Glomerular visceral epithelial cell (primary cell): ENCODE measurements at regions not wholly inside any gene's neighbourhood (a gene's known extent, or its start where the extent isn't known, plus 50 kb on each side); places are given as distances from the start of the nearest gene placed in this dataset.
"Not testable (repeated sequence)": the region's sequence is repeated elsewhere in the genome, so short reads cannot be mapped to it uniquely, and the experiment has no call there.

Source experiments
- DNase-seq: peaks from one replicate; pipeline ENCODE4 v3.0.0-alpha.2; 2016; ENCODE audit errors: extremely low spot score

DNA sequence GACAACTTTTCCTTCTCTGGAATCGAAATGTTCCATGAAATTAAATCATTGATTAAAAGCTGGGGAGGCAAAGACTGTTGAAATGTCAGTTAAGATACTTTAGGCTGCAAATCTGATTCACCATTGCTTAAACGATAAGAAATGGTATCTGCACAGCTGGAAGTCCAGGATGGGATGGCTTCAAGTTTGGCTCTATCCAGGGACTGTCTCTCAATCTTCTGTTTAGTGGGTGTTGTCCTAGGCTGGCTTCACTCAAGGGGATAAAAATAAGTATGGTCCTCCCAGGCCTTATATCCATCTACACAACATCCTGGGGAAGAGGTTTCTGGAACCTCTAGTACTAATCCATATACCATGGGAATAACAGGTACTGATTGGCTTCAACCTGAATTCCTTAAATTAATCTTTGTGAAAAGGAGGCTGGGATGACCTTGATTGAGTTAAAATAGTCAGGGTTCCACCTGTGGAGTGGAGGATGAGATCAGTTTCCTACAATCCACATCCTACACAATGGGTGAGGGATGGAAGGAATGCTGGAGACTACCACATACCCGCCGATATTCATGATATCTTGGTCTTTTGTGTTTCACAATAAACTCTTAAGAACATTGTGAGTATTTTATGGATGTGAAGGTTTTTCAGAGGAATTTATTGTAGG is 156.0 kb upstream of the L3MBTL4 start:
- no peak for DNase-seq

DNA sequence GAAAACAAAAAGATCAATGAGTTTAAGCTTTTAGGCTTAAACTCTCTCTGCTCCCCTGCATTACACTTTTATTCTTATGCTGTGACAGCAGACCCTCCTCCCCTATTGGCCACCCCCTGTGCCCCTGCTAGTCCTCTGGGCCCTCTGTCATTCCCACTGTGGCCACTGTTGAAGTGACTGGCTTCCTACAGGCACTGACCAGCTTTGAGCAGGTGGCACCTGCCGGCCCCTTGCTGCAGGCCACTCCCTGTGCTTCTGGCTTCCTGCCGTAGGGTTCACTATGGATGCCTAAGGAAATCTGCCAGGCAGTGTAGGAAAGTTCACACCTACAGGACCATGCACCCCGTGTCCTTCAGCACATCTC is 156.5 kb upstream of the L3MBTL4 start:
- DNase-seq: no peak

DNA sequence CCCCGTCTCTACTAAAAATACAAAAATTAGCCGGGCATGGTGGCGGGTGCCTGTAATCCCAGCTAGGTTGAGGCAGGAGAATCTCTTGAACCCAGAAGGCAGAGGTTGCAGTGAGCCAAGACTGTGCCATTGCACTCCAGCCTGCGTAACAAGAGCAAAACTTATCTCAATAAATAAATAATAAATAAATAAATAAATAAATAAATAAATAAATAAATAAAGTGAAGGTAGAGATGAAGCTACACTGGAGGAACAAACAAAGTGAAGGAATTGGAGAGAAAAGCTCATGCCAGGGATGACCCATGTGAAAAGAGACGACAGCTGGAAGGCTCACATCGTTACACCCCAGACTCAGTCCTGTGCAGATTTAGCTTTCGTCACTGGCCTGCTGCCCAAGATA is 157.3 kb upstream of the ARHGAP28 start:
- DNase-seq: not testable (repeated sequence)

DNA sequence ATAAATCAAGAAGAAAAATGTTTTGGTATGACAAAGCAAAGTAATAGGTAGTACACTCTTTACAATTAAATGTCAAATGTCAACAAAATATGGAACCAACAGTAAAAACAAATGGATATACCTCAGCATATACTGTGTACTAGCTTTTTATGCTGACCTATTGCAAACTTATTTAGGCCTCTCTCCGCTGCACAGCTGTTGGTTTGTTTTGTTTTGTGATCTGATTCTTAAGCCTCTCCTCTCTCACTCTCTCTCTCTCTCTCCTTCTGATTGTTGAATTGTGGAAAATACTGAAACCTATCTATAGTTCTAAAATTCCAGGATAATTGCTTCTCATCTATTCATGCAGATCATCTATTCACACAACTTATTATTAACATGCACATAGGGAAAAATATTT is 154.9 kb upstream of the ARHGAP28 start:
- DNase-seq: no peak

DNA sequence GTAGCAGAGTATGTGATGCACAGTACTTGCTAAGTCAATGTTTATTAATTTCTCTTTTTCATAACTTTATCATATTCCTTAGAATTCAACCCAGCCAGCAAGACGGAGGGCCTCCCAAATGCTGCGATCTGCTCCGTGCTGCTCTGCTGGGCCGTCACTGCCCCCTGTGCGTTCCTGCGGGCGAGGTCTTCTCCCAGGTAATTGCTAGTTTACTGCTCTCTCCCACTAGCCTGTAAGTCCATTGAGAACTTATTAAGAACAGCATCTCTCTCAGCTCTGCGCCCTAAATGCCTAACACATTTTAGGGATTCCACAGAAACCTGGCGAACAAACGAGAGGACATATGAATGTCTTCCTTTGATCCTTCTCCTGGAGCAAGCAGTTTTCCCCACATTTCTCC is 153.6 kb upstream of the ARHGAP28 start:
- no peak for DNase-seq

DNA sequence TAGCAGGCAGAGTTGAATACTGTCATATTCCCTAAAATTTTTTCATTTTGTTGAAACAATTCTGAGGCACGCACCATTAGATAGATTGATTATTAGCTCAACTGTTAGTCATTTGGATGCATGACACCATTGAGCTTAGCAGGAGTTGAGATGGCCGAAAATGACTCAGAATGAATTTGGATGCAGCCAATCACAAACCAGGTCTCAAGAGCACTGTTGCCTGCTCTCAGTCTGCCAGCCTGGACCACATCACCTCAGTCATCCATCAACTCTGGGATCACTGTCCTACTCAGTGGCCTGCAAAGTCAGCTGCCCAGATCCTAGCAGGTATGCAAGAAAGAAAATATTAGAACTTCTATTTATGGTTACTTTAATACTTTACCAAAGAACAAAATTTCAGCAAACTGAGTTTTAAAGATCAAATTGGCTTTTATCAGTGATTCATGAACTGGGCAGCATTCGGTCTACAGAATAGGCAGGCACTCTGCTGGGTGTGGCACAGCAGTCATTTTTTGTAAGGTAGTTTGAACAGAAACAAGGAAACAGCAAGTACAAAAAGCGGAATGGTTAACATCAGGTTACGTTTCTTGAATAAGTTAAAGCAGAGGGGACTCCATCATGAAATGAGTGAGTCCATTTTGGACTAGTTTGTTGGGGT is 152.7 kb upstream of the ARHGAP28 start:
- DNase-seq: peak; percentile 1

DNA sequence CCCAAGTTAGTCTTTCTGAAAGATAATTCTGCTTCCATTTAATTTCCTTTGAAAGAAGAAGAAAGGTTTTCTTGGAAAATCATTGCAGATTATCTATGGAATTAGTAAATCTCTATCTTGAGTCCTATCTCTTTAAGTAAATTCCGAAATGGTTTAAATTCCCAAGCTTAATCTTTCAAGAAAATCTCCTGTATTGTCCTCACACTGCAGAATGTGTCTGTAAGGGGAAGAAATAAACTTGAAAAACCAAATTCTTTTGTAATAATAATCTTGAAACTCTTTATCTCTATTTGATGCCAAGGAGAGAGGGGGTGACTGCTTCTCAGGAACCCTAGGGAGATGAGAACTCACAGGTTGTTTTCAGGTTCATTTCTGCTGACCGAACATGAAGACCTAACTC is 150.8 kb upstream of the ARHGAP28 start:
- no peak for DNase-seq

DNA sequence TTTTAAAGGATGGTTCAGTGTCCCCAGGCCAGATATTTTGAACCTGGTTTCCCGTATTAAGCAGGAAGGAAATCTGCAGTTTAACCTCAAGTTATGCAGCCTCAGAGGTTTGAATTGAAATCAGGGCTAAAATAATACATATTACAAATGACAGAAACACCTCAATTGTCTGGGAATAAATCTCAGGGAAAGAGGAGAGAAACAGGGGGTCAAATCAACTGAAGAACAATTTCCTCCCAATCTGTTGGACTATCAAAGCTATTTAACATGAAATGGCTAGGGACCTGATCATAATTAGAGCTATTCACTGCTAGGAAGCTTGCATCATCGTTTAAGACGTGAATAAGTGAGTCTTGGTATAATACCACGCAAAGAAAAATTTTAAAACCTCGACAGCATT is 150.0 kb upstream of the ARHGAP28 start:
- no peak for DNase-seq

DNA sequence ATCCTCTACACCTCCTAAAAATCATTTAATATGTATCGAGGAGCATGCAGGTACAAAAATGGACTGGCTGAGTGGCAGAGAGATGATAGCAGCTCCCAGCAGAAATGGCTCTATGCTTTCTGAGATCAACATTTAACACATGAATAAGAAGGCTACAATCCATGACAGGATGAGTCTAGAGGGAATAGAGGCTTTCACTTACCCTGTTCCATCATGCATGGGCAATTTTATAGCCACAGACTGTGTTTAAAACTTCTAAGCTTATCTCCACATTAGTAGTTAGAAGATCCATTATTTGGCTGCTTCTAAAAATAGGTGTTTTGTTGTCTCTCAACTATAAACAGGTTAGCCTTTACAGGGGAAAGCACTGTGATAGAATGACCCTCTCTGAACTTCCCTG is 149.1 kb upstream of the ARHGAP28 start:
- no peak for DNase-seq

DNA sequence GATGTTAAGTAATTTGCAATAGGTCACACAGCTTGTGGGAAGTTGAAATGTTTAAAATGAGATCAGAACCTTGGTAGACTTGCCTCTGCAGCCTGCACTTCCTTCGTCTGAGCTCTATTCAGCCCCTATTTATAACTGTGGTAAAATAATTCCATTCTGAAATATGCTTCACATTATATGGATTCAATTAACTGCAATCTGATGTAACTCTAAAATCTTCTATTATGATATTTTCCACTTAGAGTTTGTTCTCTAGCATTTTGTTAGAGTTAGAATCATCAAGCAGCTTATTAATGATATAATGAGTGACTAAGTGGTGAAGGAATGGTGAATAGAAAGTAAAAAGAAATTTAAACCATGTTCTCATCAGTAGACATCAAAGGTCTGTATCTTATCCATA is 139.6 kb upstream of the ARHGAP28 start:
- no peak for DNase-seq

DNA sequence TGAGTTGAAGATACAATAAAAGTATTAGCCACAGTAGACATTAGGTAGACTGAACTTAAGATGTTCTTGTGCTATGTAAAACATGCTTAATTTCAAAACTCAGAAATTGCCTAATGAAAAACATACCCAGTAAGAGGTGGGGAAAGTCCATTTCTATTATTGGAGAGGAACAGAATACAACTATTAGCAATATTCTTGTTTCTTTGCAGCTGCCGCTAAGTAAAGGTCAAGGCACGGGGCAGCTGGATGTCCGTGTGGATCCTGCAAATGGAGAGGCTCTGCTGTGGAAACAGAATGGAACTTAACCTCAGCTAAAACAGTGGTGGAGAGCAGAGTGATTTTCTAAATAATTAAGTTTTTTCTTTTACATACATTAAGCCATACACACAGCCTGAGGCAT is 139.2 kb upstream of the ARHGAP28 start:
- DNase-seq: no peak

DNA sequence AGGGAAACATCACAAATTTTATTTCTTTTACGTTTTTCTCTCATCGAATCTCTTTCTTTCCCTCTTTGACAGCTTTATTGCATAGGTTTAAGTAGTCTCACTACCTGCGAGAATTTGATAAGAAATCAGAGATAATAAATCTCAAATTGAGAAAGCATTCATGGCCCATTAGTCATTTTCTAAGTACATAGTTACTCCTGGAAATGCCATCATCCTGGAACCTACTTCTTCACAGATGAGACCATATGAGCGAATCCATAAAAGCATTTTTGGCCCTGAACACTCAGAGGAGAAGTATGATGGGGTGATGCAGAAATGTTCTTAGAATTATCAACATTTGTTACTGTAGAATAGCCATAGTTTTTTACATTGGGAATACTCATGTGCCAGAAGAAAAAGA is 138.0 kb upstream of the ARHGAP28 start:
- no peak for DNase-seq

DNA sequence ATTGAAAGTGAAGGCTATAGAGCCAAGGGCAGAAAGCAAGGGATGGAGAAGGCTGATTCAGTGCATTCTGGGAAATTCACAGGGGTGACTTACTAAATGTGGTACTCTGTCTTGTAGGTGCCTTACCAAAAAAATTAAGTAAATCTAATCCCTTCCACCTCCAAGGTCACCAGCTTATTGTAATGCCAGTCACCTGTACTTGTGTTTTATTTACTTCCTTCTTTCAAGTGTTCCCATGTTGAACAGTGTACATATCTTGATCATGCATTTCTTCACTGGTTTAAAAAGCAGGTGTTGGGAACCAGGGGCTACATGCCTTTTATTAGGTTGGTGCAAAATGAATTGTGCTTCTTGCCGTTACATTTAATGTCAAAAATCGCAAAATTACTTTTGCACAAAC is 137.0 kb upstream of the ARHGAP28 start:
- no peak for DNase-seq

DNA sequence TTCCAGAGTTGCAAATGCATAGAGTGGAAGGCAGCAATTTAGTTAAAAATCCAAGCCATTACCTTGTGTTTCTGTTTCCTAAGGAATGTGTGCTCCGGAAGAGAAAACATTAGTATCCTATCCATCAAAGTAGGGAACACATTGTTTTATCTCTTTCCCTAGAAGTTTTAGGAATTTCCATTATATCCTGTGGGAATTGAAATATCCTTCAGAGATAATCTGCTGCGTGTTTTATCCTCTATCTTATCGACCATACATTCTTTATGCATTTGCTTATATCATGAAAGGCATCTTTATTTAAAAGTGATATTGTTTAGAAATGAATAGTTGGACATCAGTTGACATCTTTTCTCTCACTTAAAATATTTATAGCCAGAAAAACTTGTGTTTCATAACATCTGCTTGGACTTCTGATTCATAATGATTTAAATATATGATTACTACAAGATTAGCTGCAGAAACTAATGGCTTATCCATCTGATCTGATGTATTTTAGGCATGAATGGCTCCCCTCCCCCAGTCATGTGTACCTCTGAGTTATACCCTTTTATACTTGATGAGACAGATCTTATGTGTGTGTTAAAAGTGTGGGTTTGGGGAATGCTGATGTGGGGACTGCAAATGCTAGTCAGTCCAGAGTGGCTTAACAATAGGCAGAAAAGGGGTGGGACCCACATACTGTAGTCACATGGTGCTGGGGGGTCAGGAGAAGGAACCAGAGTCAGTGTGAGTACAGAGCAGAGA is 136.2 kb upstream of the ARHGAP28 start:
- DNase-seq: no peak

DNA sequence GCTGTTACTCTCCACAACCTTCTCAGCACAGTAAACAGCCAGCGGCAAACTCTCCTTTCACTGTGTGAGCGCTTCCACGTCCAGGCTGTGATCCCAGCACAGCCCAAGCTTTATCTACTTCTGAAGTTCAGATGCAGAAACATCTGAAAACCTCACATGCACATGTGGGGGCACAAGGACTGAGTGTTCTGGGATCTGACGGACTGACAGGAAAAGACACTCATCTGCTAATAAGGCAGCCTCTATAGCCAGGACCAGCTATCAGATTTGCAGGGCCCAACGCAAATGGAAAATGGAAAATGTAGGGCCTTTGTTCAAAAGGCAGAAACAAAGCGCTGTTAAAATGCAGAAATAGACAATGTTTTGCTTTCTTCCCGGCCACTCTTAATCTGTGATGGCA is 133.8 kb upstream of the ARHGAP28 start:
- no peak for DNase-seq

DNA sequence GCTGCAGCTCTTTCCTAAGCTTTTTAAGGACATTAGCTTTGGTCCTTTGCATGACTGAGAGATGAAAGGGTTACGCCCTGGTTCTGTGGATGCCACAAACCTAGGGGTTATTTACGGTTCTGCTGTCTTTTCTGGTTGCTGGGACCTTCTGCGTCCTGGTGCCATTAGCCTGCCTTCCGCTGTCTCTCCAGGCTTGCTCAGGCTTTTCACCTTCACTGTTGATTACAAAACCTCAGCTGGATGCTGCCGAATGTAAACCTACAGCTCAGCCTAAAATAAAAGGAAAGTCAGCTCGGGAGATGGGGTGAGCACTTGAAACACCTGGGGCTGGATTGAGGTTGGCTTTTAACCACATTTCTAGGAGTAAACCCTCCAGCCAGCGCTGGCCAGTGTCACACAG is 130.9 kb upstream of the ARHGAP28 start:
- DNase-seq: no peak

DNA sequence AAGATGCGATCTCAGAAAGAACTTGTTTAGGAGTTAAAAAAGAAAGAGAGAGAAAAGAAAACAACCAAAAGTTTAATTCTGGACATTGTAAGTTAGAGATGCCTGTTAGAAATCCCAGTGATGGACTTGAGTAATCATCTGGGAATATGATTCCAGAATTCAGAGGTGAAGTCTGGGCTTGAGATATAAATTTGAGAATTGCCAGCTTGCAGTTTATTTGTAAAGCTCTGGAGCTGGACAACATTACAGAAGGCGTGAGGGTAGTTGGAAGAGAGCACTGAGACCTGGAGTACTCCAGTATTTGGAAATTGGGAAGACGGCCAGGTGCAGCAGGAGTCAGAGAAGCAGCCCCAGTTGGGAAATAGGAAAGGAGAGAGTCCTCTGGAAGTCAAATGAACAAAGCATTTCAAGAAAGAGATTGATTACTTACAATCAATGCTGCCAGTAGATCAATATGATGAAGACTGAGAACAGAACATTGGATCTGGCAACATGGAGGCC is 128.8 kb upstream of the ARHGAP28 start:
- DNase-seq: no peak

DNA sequence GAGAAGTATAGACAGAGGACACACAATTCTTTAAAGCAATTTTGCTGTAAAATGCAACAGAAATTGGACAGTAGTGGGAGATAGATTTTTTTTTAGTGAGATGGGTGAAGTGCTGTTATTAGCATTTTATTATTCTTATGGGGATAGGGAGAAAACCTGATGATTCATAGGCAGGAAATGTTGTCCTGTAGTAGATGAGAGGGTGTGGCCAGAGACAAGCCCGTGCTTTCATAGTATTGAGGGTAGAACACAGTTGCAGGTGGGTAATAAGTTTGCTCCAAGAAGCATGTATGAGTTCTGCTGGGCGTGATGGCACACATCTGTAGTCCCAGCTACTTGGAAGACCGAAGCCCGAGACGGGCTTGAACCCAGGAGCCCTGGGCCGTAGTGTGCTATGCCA is 128.3 kb upstream of the ARHGAP28 start:
- DNase-seq: no peak

DNA sequence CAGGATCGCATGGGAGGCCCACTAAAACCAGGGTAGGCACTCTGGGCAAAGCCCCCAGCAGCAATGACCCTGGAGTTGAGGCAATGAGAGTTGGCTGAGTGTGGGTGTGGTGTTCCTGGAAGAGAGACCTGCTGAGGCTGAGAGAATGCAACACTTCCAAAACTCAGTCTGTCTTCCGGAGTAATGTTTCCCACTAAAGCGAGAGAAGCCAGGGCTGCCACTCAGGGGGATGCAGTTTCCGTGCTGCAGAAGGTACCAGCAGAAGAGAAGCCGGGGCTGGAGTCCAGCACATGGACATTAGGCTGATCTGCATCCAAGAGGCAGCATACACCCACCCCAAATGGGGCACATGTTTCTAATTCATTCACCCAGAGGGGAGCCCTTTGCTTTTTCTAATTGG is 127.2 kb upstream of the ARHGAP28 start:
- DNase-seq: no peak

DNA sequence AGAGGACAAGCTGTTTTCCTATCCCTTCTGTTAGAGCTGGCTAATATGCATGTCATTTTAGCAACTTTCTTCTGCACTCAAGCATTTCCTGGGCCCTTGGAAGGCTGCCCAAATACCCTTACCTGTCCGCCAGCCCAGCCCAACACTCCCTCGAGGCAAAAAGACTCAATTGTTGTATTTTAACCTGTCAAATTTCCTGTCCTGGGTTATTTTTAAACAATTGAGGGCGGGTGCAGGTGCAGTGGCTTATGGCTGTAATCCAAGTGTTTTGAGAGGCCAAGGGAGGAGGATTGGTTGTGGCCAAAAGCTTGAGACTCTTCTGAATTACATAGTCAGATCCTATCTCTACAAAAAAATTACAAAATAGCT is 125.0 kb upstream of the ARHGAP28 start:
- DNase-seq: no peak

DNA sequence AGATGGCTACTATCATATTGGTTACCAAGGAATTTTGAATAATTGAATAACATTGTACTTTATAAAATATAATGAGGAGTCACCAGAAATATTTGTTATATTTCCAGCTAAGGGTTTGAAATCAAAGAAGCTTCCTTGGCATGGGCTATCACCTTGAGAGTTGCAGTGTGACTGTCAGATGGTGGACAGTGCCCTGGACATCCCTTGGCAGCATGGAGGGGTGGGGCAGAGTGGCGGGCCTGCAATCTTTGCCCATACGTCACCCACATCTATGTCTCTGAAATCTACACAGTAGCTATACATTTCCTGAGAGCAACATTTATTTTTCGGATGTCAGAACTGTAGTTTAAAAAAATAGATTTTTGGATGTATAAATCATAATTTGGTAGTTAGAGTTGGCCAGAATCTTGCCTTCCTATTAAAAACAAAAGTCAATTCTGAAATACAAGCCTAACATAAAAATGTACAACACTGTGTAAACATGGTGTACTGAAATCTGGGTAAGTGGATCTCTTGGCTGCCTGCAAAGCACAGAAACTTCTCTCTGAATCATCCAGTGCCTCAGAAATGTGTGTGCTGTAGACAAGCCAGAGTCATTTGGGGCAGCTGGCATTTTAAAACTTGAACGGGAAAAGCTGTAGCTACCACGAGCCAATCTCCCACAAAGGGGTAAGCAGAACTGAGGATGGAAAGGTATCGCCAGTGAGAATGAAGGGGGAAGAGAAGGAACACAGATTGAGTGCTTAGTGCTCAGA is 124.2 kb upstream of the ARHGAP28 start:
- DNase-seq: no peak

DNA sequence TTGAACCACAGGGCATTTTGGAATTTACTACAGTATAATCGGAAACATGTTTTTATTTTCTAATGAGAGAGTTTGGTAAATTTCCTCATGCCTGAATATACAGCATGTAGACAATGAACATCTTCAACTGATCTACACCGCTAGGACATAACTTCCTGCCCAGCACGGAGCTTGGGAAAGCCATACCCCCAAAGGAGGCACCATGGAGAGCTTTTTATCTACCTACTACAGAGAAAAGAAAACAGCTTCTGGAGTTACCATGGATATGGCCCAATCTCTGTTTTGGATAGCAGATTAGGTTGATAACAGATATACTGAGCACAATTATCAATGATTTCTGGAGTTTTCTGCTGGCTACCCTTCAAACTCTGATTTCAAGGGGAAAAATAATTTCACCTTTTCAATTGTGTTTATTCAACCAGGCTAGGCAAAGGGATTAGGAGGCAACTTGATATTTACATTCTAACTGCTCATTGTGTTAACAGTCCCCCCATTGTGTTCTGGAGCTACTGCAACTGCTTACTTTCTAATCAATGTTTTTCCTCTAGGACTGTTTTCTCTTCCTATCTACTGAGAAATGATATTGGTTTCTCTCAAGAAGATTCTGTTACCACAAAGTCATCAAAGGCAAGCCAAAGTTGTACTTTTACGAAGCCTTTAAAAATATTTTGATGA is 123.0 kb upstream of the ARHGAP28 start:
- no peak for DNase-seq
